Epithelial cell of proximal tubule (primary cell): ENCODE measurements at regions not wholly inside any gene's neighbourhood (a gene's known extent, or its start where the extent isn't known, plus 50 kb on each side); places are given as distances from the start of the nearest gene placed in this dataset.

Experiments
- DNase-seq: peaks from one replicate; pipeline ENCODE4 v3.0.0-alpha.2; 2011; ENCODE audit warnings: low read depth
- H3K4me3 ChIP-seq: 2 replicates; pipeline ENCODE4 v1.5.1; 2011; ENCODE audit warnings: low read depth, mild to moderate bottlenecking, low read length
- CTCF ChIP-seq: conservative IDR thresholded peaks from 2 replicates; pipeline ENCODE4 v1.5.1; 2012; ENCODE audit warnings: low read depth, mild to moderate bottlenecking, low read length

GRCh38 chr5:172556971-172557461, 84.0 kb upstream of the NEURL1B start:
- TF ChIP-seq CTCF = no peak
- DNase-seq = no peak
- H3K4me3 ChIP-seq = no peak overlapping the region

- no peak for TF ChIP-seq CTCF
- no peak for DNase-seq
- H3K4me3 ChIP-seq = no peak overlapping the region
Observed at GRCh38 chr5:172556262-172556661, 84.8 kb upstream of the NEURL1B start.

- no peak for TF ChIP-seq CTCF
- H3K4me3 ChIP-seq = no peak overlapping the region
- DNase-seq = no peak
Observed at GRCh38 chr5:172554562-172554961, 86.5 kb upstream of the NEURL1B start.

- H3K4me3 ChIP-seq = no peak overlapping the region
- DNase-seq = no peak
- no peak for TF ChIP-seq CTCF
Observed at GRCh38 chr5:172553903-172554302, 87.2 kb upstream of the NEURL1B start.

GRCh38 chr5:172553167-172553566, 87.9 kb upstream of the NEURL1B start:
- no peak for TF ChIP-seq CTCF
- DNase-seq = no peak

GRCh38 chr5:172550996-172551395, 90.1 kb upstream of the NEURL1B start:
- H3K4me3 ChIP-seq = no peak overlapping the region
- DNase-seq = no peak
- no peak for TF ChIP-seq CTCF

More at GRCh38 chr5:172553167-172553566, 87.9 kb upstream of the NEURL1B start:
- H3K4me3 ChIP-seq = no peak overlapping the region

- TF ChIP-seq CTCF = no peak
- no peak for DNase-seq
- H3K4me3 ChIP-seq = no peak overlapping the region
Observed at GRCh38 chr5:172550096-172550765, 90.8 kb upstream of the NEURL1B start.
